NCI-H1694 treated with DMSO at 0.1 percent for 48 hours (cell line): ENCODE measurements at regions not wholly inside any gene's neighbourhood (a gene's known extent, or its start where the extent isn't known, plus 50 kb on each side); places are given as distances from the start of the nearest gene placed in this dataset.
"Not testable (repeated sequence)": the region's sequence is repeated elsewhere in the genome, so short reads cannot be mapped to it uniquely, and the experiment has no call there.

Experiments
- DNase-seq: peaks from one replicate; lab custom pipeline; 2025; lab: John Stamatoyannopoulos, UW

- DNase-seq = no peak
Measured at GRCh38 chr2:128510701-128511397, 192.2 kb upstream of the HS6ST1 start.

- DNase-seq = no peak
Measured at GRCh38 chr2:128511731-128512378, 193.2 kb upstream of the HS6ST1 start.

GRCh38 chr2:128512379-128513115 lies 193.9 kb upstream of the HS6ST1 start:
- DNase-seq = peak; percentile 58

GRCh38 chr2:128513116-128513960 lies 194.7 kb upstream of the HS6ST1 start:
- peak; percentile 36 for DNase-seq

GRCh38 chr2:128513961-128514283 lies 195.3 kb upstream of the HS6ST1 start:
- no peak for DNase-seq

- DNase-seq = no peak
Measured at GRCh38 chr2:128514555-128514955, 195.9 kb upstream of the HS6ST1 start.

- no peak for DNase-seq
Measured at GRCh38 chr2:128516938-128517337, 198.3 kb upstream of the HS6ST1 start.

- DNase-seq = not testable (repeated sequence)
Measured at GRCh38 chr2:128519028-128519427, 200.4 kb upstream of the HS6ST1 start.

- DNase-seq = no peak
Measured at GRCh38 chr2:128519517-128520215, 201.0 kb upstream of the HS6ST1 start.

- DNase-seq = no peak
Measured at GRCh38 chr2:128520340-128520739, 201.7 kb upstream of the HS6ST1 start.

GRCh38 chr2:128520791-128521190 lies 202.1 kb upstream of the HS6ST1 start:
- no peak for DNase-seq

GRCh38 chr2:128521482-128521881 lies 202.8 kb upstream of the HS6ST1 start:
- no peak for DNase-seq

- DNase-seq = no peak
Measured at GRCh38 chr2:128522829-128523228, 204.2 kb upstream of the HS6ST1 start.

- no peak for DNase-seq
Measured at GRCh38 chr2:128523457-128523856, 204.8 kb upstream of the HS6ST1 start.

GRCh38 chr2:128524183-128524582 lies 205.5 kb upstream of the HS6ST1 start:
- no peak for DNase-seq

GRCh38 chr2:128525653-128526052 lies 207.0 kb upstream of the HS6ST1 start:
- DNase-seq = no peak

- DNase-seq = no peak
Measured at GRCh38 chr2:128526455-128526976, 207.8 kb upstream of the HS6ST1 start.

- no peak for DNase-seq
Measured at GRCh38 chr2:128528133-128528532, 209.5 kb upstream of the HS6ST1 start.

- no peak for DNase-seq
Measured at GRCh38 chr2:128530025-128530573, 211.4 kb upstream of the HS6ST1 start.

GRCh38 chr2:128531856-128532255 lies 213.2 kb upstream of the HS6ST1 start:
- no peak for DNase-seq

- DNase-seq = no peak
Measured at GRCh38 chr2:128533101-128533500, 214.4 kb upstream of the HS6ST1 start.
